ENCODE measurements at regions not wholly inside any gene's neighbourhood (a gene's known extent, or its start where the extent isn't known, plus 50 kb on each side); places are given as distances from the start of the nearest gene placed in this dataset.

DNA sequence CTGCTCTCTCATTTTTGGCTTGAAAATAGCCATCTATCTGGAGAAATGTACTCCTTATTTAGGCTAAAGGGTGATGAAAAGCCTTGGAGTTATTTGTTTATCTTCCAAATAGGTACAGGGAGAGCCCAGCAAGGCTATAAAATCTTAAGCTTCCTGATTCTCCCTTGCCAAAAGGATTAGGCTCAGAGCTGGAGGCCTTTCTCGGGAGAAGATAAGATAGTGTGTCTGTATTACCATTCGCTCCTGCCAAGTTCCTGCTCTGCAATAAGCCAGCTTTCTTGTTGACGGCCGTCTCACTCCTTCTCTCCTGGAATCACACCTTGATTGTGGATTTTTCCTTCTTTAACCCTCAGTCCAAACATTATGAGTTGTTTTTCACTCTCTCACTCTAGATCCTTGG, 171.8 kb upstream of the TTC29 start:
- H3K9me3 ChIP-seq (ENCODE audit: control insufficient read depth in 2 of 3, insufficient read depth in 1 of 3, low read length in 3 of 3), result no peaks in the 10 kb centered on the region
- H3K36me3 ChIP-seq (ENCODE audit: control insufficient read depth in 2 of 3, insufficient read depth in 3 of 3, low read length in 3 of 3), result no peaks in the 10 kb centered on the region
- H3K4me3 ChIP-seq (ENCODE audit: low read length in 3 of 3), result no peak overlapping the region
- FAIRE-seq (no peak), DNase-seq (no peak)
- H3K9ac ChIP-seq (ENCODE audit: low read length in 3 of 3), result no peak overlapping the region
- no peaks in the 10 kb centered on the region for H3K27me3 ChIP-seq (ENCODE audit: control insufficient read depth, insufficient read depth, low read length)
- TF ChIP-seq, protein P1, sequence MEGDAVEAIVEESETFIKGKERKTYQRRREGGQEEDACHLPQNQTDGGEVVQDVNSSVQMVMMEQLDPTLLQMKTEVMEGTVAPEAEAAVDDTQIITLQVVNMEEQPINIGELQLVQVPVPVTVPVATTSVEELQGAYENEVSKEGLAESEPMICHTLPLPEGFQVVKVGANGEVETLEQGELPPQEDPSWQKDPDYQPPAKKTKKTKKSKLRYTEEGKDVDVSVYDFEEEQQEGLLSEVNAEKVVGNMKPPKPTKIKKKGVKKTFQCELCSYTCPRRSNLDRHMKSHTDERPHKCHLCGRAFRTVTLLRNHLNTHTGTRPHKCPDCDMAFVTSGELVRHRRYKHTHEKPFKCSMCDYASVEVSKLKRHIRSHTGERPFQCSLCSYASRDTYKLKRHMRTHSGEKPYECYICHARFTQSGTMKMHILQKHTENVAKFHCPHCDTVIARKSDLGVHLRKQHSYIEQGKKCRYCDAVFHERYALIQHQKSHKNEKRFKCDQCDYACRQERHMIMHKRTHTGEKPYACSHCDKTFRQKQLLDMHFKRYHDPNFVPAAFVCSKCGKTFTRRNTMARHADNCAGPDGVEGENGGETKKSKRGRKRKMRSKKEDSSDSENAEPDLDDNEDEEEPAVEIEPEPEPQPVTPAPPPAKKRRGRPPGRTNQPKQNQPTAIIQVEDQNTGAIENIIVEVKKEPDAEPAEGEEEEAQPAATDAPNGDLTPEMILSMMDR (IDR thresholded peaks at IDR 0.05; ENCODE audit: borderline replicate concordance, extremely low read depth, insufficient read depth), result no peak
- intact Hi-C loops (cut with DNase I), result no loop called here
- H3K4me1 ChIP-seq (ENCODE audit: control insufficient read depth in 2 of 3, insufficient read depth in 2 of 3, low read depth in 1 of 3, low read length in 3 of 3), result no peaks in the 10 kb centered on the region
- H3K27ac ChIP-seq (ENCODE audit: low read depth in 2 of 2, low read length in 2 of 2), result no peak overlapping the region

DNA sequence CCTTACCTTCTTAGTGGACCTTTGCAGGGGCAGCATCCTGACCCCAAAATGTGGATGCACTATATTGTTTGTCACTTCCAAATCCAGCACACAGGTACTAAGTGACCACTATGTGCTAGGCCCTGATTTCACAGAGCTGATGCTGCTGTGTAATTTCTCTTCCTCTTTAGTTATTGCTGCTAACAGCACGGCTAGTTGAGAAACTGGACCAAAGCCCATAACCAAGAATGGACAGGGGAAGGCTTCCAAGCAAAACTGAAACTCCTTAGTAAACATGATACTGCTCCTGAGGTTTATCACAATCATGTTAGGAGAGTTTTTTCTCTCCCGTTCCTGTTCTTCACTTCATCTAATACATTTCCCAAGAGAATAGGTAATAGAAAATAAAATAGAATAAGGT, 172.9 kb upstream of the TTC29 start:
- Histone ChIP-seq H3K27me3 (ENCODE audit: control insufficient read depth, insufficient read depth, low read length) (no peaks in the 10 kb centered on the region), H3K36me3 (ENCODE audit: control insufficient read depth in 2 of 3, insufficient read depth in 3 of 3, low read length in 3 of 3) (no peaks in the 10 kb centered on the region), H3K4me1 (ENCODE audit: control insufficient read depth in 2 of 3, insufficient read depth in 2 of 3, low read depth in 1 of 3, low read length in 3 of 3) (no peaks in the 10 kb centered on the region), H3K27ac (ENCODE audit: low read depth in 2 of 2, low read length in 2 of 2) (no peak overlapping the region), H3K4me3 (ENCODE audit: low read length in 3 of 3) (no peak overlapping the region), H3K9me3 (ENCODE audit: control insufficient read depth in 2 of 3, insufficient read depth in 1 of 3, low read length in 3 of 3) (no peaks in the 10 kb centered on the region), H3K9ac (ENCODE audit: low read length in 3 of 3) (no peak overlapping the region)
- TF ChIP-seq, protein P1 (IDR thresholded peaks at IDR 0.05; ENCODE audit: borderline replicate concordance, extremely low read depth, insufficient read depth), result no peak
- no peak for FAIRE-seq
- intact Hi-C loops (cut with DNase I), result no loop called here
- DNase-seq, result peak in 1 of 5 donors; percentile 76

DNA sequence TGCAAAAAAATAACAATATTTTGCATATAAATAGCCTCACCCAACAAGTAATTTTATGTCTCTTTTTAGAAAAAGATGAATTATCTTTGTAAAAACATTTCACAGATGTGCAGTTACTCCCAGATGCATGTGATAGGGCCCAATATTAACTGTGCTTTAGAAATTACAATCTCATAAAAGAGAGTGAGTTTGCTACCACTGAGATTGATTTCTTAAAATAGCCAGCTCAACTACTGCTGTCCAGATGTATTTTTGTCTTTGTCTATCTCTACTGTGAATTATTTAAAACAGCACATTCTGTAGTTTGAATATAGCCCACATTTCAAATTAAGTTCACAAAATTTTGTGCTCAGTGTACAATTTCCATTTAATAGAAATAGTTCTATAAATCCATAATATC, 177.0 kb upstream of the TTC29 start:
- FAIRE-seq, result no peak
- no peaks in the 10 kb centered on the region for H3K27me3 ChIP-seq (ENCODE audit: control insufficient read depth, insufficient read depth, low read length)
- no peak overlapping the region for H3K9ac ChIP-seq (ENCODE audit: low read length in 3 of 3)
- intact Hi-C loops (cut with DNase I), result no loop called here
- no peak overlapping the region for H3K27ac ChIP-seq (ENCODE audit: low read depth in 2 of 2, low read length in 2 of 2)
- H3K9me3 ChIP-seq (ENCODE audit: control insufficient read depth in 2 of 3, insufficient read depth in 1 of 3, low read length in 3 of 3), result no peaks in the 10 kb centered on the region
- H3K4me3 ChIP-seq (ENCODE audit: low read length in 3 of 3), result no peak overlapping the region
- H3K4me1 ChIP-seq (ENCODE audit: control insufficient read depth in 2 of 3, insufficient read depth in 2 of 3, low read depth in 1 of 3, low read length in 3 of 3), result no peaks in the 10 kb centered on the region
- TF ChIP-seq, protein P1 (IDR thresholded peaks at IDR 0.05; ENCODE audit: borderline replicate concordance, extremely low read depth, insufficient read depth), result no peak
- no peaks in the 10 kb centered on the region for H3K36me3 ChIP-seq (ENCODE audit: control insufficient read depth in 2 of 3, insufficient read depth in 3 of 3, low read length in 3 of 3)
- DNase-seq, result no peak

DNA sequence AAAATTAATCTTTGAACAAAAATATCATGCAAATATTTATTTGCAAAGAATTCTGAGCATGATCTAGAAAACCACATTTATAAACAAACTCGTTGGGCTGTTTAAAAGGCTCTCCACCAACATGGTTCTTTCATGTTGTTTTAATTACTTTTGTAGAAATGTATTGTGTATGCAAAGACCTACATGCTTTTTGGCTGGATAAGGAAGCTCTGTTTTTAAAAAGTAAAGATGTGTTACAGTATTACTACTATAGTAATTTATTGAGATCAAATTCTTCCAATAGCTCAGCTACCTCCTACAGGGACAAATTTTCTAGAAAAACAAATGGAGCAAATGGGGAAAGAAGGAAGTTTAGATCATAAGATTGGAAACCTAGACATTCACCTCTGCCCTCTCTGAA, 177.5 kb upstream of the TTC29 start:
- TF ChIP-seq, protein P1 (IDR thresholded peaks at IDR 0.05; ENCODE audit: borderline replicate concordance, extremely low read depth, insufficient read depth), result no peak
- intact Hi-C loops (cut with DNase I), result no loop called here
- Histone ChIP-seq H3K9me3 (ENCODE audit: control insufficient read depth in 2 of 3, insufficient read depth in 1 of 3, low read length in 3 of 3) (no peaks in the 10 kb centered on the region), H3K36me3 (ENCODE audit: control insufficient read depth in 2 of 3, insufficient read depth in 3 of 3, low read length in 3 of 3) (no peaks in the 10 kb centered on the region), H3K27ac (ENCODE audit: low read depth in 2 of 2, low read length in 2 of 2) (no peak overlapping the region), H3K9ac (ENCODE audit: low read length in 3 of 3) (no peak overlapping the region), H3K4me3 (ENCODE audit: low read length in 3 of 3) (no peak overlapping the region), H3K27me3 (ENCODE audit: control insufficient read depth, insufficient read depth, low read length) (no peaks in the 10 kb centered on the region), H3K4me1 (ENCODE audit: control insufficient read depth in 2 of 3, insufficient read depth in 2 of 3, low read depth in 1 of 3, low read length in 3 of 3) (no peaks in the 10 kb centered on the region)
- DNase-seq (peak in 1 of 5 donors; percentile 41), FAIRE-seq (no peak)

All from kidney (tissue), 13 donors.